ENCODE measurements at regions not wholly inside any gene's neighbourhood (a gene's known extent, or its start where the extent isn't known, plus 50 kb on each side); places are given as distances from the start of the nearest gene placed in this dataset.
"Not testable (repeated sequence)": the region's sequence is repeated elsewhere in the genome, so short reads cannot be mapped to it uniquely, and the experiment has no call there.

- DNase-seq (no peak), ATAC-seq (no peak)
- no peaks in the 10 kb centered on the region for H3K9me3 ChIP-seq
- WGBS, 2 donors = 74 to 78% methylated on average over 5 of the region's 5 CpGs
- intact Hi-C loops (cut with DNase I) = no loop called here
- peaks cover 38% of the 10 kb centered on the region for H3K4me1 ChIP-seq
- no peak overlapping the region for H3K27ac ChIP-seq
- no peaks in the 10 kb centered on the region for H3K27me3 ChIP-seq
- TF ChIP-seq CTCF (IDR thresholded peaks at IDR 0.05) (no peak), POLR2A (IDR thresholded peaks at IDR 0.05) (no peak)
- no peak overlapping the region for H3K4me3 ChIP-seq
- no peaks in the 10 kb centered on the region for H3K36me3 ChIP-seq (replicated peaks in 1 of 2; ENCODE audit: insufficient read depth in 1 of 2, low read depth in 2 of 2)
These were observed 183.2 kb upstream of the ZNF217 start for GRCh38 chr20:53776858-53777257.

GRCh38 chr20:53774461-53775203 is 181.0 kb upstream of the ZNF217 start:
- TF ChIP-seq POLR2A (IDR thresholded peaks at IDR 0.05) (no peak), CTCF (IDR thresholded peaks at IDR 0.05) (no peak)
- 71 to 72% methylated on average over 9 of the region's 9 CpGs for WGBS, 2 donors
- no peaks in the 10 kb centered on the region for H3K9me3 ChIP-seq
- H3K27me3 ChIP-seq = no peaks in the 10 kb centered on the region
- H3K36me3 ChIP-seq (replicated peaks in 1 of 2; ENCODE audit: insufficient read depth in 1 of 2, low read depth in 2 of 2) = no peaks in the 10 kb centered on the region
- intact Hi-C loops (cut with DNase I) = no loop called here
- ATAC-seq (no peak), DNase-seq (no peak)
- H3K4me3 ChIP-seq = no peak overlapping the region
- H3K4me1 ChIP-seq = peaks cover 35% of the 10 kb centered on the region
- H3K27ac ChIP-seq = peak overlapping the region in 3 of 4 donors; percentile 25 to 73 (median 29)

- no peak overlapping the region for H3K4me3 ChIP-seq
- H3K27me3 ChIP-seq = no peaks in the 10 kb centered on the region
- intact Hi-C loops (cut with DNase I) = no loop called here
- DNase-seq = no peak
- H3K9me3 ChIP-seq = no peaks in the 10 kb centered on the region
- H3K4me1 ChIP-seq = peaks cover 33% of the 10 kb centered on the region
- WGBS, 2 donors = 17% methylated on average over 1 of the region's 1 CpG
- H3K27ac ChIP-seq = peak overlapping the region in 3 of 4 donors; percentile 25 to 73 (median 29)
- no peak for ATAC-seq
- no peaks in the 10 kb centered on the region for H3K36me3 ChIP-seq (replicated peaks in 1 of 2; ENCODE audit: insufficient read depth in 1 of 2, low read depth in 2 of 2)
- TF ChIP-seq CTCF (IDR thresholded peaks at IDR 0.05) (no peak), POLR2A (IDR thresholded peaks at IDR 0.05) (no peak)
These were observed 180.3 kb upstream of the ZNF217 start for GRCh38 chr20:53773792-53774401.

GRCh38 chr20:53773066-53773791 is 179.6 kb upstream of the ZNF217 start:
- Histone ChIP-seq H3K4me1 (peaks cover 27% of the 10 kb centered on the region), H3K27ac (peak overlapping the region in 3 of 4 donors; percentile 5 to 73 (median 25))
- DNase-seq; intact Hi-C loops (cut with DNase I); ATAC-seq; H3K27me3 ChIP-seq; H3K9me3 ChIP-seq; H3K36me3 ChIP-seq (replicated peaks in 1 of 2; ENCODE audit: insufficient read depth in 1 of 2, low read depth in 2 of 2); H3K4me3 ChIP-seq: not testable (repeated sequence)
- 83 to 84% methylated on average over 9 to 10 of the region's 10 CpGs for WGBS, 2 donors

GRCh38 chr20:53769041-53769440 is 175.4 kb upstream of the ZNF217 start:
- no peaks in the 10 kb centered on the region for H3K36me3 ChIP-seq (replicated peaks in 1 of 2; ENCODE audit: insufficient read depth in 1 of 2, low read depth in 2 of 2)
- H3K27me3 ChIP-seq = no peaks in the 10 kb centered on the region
- no peak overlapping the region for H3K4me3 ChIP-seq
- WGBS, 2 donors = 29 to 33% methylated on average over 5 of the region's 5 CpGs
- H3K27ac ChIP-seq = no peak overlapping the region
- no peaks in the 10 kb centered on the region for H3K9me3 ChIP-seq
- no peak for DNase-seq
- intact Hi-C loops (cut with DNase I) = no loop called here
- H3K4me1 ChIP-seq = peaks cover 14% of the 10 kb centered on the region
- ATAC-seq = no peak
- TF ChIP-seq CTCF (IDR thresholded peaks at IDR 0.05) (no peak), POLR2A (IDR thresholded peaks at IDR 0.05) (no peak)

Data from body of pancreas (tissue), 4 donors.